Keratinocyte (primary cell): ENCODE measurements at regions not wholly inside any gene's neighbourhood (a gene's known extent, or its start where the extent isn't known, plus 50 kb on each side); places are given as distances from the start of the nearest gene placed in this dataset.

Experiments used
- DNase-seq: peaks from one replicate; pipeline ENCODE4 v3.0.0-alpha.2; 2011; ENCODE audit warnings: low read depth, missing footprints, low spot score
- FAIRE-seq: peaks from 2 replicates; lab custom pipeline; 2011; peaks lifted over from hg19 to GRCh38; lab: Jason Lieb, UNC
- H2AFZ ChIP-seq: 2 replicates; pipeline ENCODE4 v1.6.0; 2012; ENCODE audit warnings: low read length, control low read depth, inconsistent platforms; ENCODE audit not compliant: control insufficient read depth
- H3K27ac ChIP-seq: 2 replicates; pipeline ENCODE4 v1.5.1; 2011; ENCODE audit warnings: low read length; ENCODE audit not compliant: control insufficient read depth, insufficient read depth
- H3K27me3 ChIP-seq: 3 replicates; pipeline ENCODE4 v1.6.0; 2011; ENCODE audit warnings: low read length; ENCODE audit not compliant: control insufficient read depth, insufficient read depth; ENCODE audit errors: extremely low read depth
- H3K36me3 ChIP-seq, 2 experiments: 2 replicates in 1 of 2; 3 replicates in 1 of 2; pipeline ENCODE4 v1.5.1; 2011; ENCODE audit warnings: low read length in 2 of 2, mild to moderate bottlenecking in 1 of 2; ENCODE audit not compliant: control insufficient read depth in 2 of 2, insufficient read depth in 2 of 2; ENCODE audit errors: extremely low read depth in 1 of 2
- H3K4me1 ChIP-seq: 3 replicates; pipeline ENCODE4 v1.5.1; 2011; ENCODE audit warnings: low read length; ENCODE audit not compliant: control insufficient read depth, insufficient read depth; ENCODE audit errors: extremely low read depth
- H3K4me2 ChIP-seq: 3 replicates; pipeline ENCODE4 v1.6.0; 2011; ENCODE audit warnings: low read depth, low read length; ENCODE audit not compliant: control insufficient read depth, insufficient read depth; ENCODE audit errors: extremely low read depth
- H3K4me3 ChIP-seq, 3 experiments: fragments of 200-600 bp in 1 of 3; sonication (generic) in 1 of 3; 2 replicates in 2 of 3; 3 replicates in 1 of 3; pipeline ENCODE4 v1.5.1; 2011 to 2016; ENCODE audit warnings: low read length in 3 of 3, mild to moderate bottlenecking in 3 of 3, control low read depth in 2 of 3, inconsistent platforms in 1 of 3, low read depth in 1 of 3, mixed read lengths in 1 of 3, mixed run types in 1 of 3, moderate library complexity in 1 of 3; ENCODE audit not compliant: control insufficient read depth in 2 of 3, insufficient read depth in 2 of 3; ENCODE audit errors: extremely low read depth in 1 of 3
- H3K79me2 ChIP-seq: 2 replicates; pipeline ENCODE4 v1.6.0; 2012; ENCODE audit warnings: low read length; ENCODE audit not compliant: control insufficient read depth, insufficient read depth
- H3K9ac ChIP-seq: 3 replicates; pipeline ENCODE4 v1.6.0; 2011; ENCODE audit warnings: low read length; ENCODE audit not compliant: control insufficient read depth, insufficient read depth; ENCODE audit errors: extremely low read depth
- H3K9me1 ChIP-seq: 3 replicates; pipeline ENCODE4 v1.6.0; 2011; ENCODE audit warnings: low read length; ENCODE audit not compliant: control insufficient read depth, insufficient read depth; ENCODE audit errors: extremely low read depth
- H3K9me3 ChIP-seq: 2 replicates; pipeline ENCODE4 v1.5.1; 2012; ENCODE audit warnings: low read depth, low read length; ENCODE audit not compliant: control insufficient read depth
- H4K20me1 ChIP-seq: 3 replicates; pipeline ENCODE4 v1.6.0; 2011; ENCODE audit warnings: low read length; ENCODE audit not compliant: control insufficient read depth, insufficient read depth; ENCODE audit errors: extremely low read depth
- CTCF ChIP-seq, 3 experiments: IDR thresholded peaks in 1 of 3; conservative IDR thresholded peaks in 1 of 3; optimal IDR thresholded peaks in 1 of 3; 2 replicates in 2 of 3; 3 replicates in 1 of 3; pipeline versions ENCODE3 to v1.5.1; 2011; ENCODE audit warnings: low read length in 3 of 3, mild to moderate bottlenecking in 3 of 3, moderate library complexity in 2 of 3, control low read depth in 1 of 3, inconsistent platforms in 1 of 3; ENCODE audit not compliant: insufficient read depth in 2 of 3; ENCODE audit errors: extremely low read depth in 1 of 3
- EZH2 ChIP-seq: IDR thresholded peaks from one replicate; pipeline ENCODE4 v1.6.1; 2012; ENCODE audit warnings: inconsistent platforms, mild to moderate bottlenecking, low read length, moderate library complexity
- dilution Hi-C: fragments of 300-500 bp; cut with MboI; formaldehyde crosslinking; loops from one replicate; pipeline ENCODE4 v1.7.0; 2020; ENCODE audit warnings: low sequenced_read_pairs; ENCODE audit not compliant: extremely low pct_ligation_motif_present

- H3K4me3 ChIP-seq, result no peak overlapping the region
- H3K27ac ChIP-seq, result no peak overlapping the region
- H3K79me2 ChIP-seq, result no peaks in the 10 kb centered on the region
- DNase-seq (no peak), FAIRE-seq (no peak)
- no peaks in the 10 kb centered on the region for H3K4me1 ChIP-seq
- no peaks in the 10 kb centered on the region for H3K9me3 ChIP-seq
- no peaks in the 10 kb centered on the region for H4K20me1 ChIP-seq
- no peak for TF ChIP-seq EZH2
- TF ChIP-seq CTCF (optimal IDR thresholded peaks at IDR 0.05 in 1 of 3, IDR thresholded peaks at IDR 0.05 in 1 of 3, conservative IDR thresholded peaks at IDR 0.05 in 1 of 3; ENCODE audit: extremely low read depth in 1 of 3, insufficient read depth in 2 of 3, low read length in 3 of 3), result no peak
- no peak overlapping the region for H2AFZ ChIP-seq
- no peaks in the 10 kb centered on the region for H3K9me1 ChIP-seq
- H3K36me3 ChIP-seq, result no peaks in the 10 kb centered on the region
- no peak overlapping the region for H3K4me2 ChIP-seq
- no peak overlapping the region for H3K9ac ChIP-seq
- no peaks in the 10 kb centered on the region for H3K27me3 ChIP-seq
- dilution Hi-C loops, result no loop called here
Observed at GRCh38 chr5:174799121-174799520, 74.7 kb downstream of the MSX2 start.

GRCh38 chr5:174798551-174798951 lies 74.2 kb downstream of the MSX2 start:
- Histone ChIP-seq H3K27ac (no peak overlapping the region), H3K4me2 (no peak overlapping the region), H3K9me3 (no peaks in the 10 kb centered on the region), H3K79me2 (no peaks in the 10 kb centered on the region), H3K27me3 (no peaks in the 10 kb centered on the region), H3K4me3 (no peak overlapping the region), H3K36me3 (no peaks in the 10 kb centered on the region), H3K9me1 (no peaks in the 10 kb centered on the region), H2AFZ (no peak overlapping the region), H3K4me1 (no peaks in the 10 kb centered on the region), H4K20me1 (no peaks in the 10 kb centered on the region), H3K9ac (no peak overlapping the region)
- dilution Hi-C loops, result no loop called here
- FAIRE-seq (no peak), DNase-seq (no peak)
- no peak for TF ChIP-seq EZH2
- no peak for TF ChIP-seq CTCF (optimal IDR thresholded peaks at IDR 0.05 in 1 of 3, IDR thresholded peaks at IDR 0.05 in 1 of 3, conservative IDR thresholded peaks at IDR 0.05 in 1 of 3; ENCODE audit: extremely low read depth in 1 of 3, insufficient read depth in 2 of 3, low read length in 3 of 3)
